ENCODE measurements at regions not wholly inside any gene's neighbourhood (a gene's known extent, or its start where the extent isn't known, plus 50 kb on each side); places are given as distances from the start of the nearest gene placed in this dataset.

GRCh38 chr5:68408345-68408871 is 192.9 kb downstream of the PIK3R1 start:
- DNase-seq: no peak

- DNase-seq: no peak
These were observed 193.7 kb downstream of the PIK3R1 start for GRCh38 chr5:68409259-68409658.

GRCh38 chr5:68411161-68411560 is 195.6 kb downstream of the PIK3R1 start:
- no peak for DNase-seq

GRCh38 chr5:68415177-68416085 is 199.9 kb downstream of the PIK3R1 start:
- DNase-seq: no peak

- DNase-seq: no peak
These were observed 201.2 kb downstream of the PIK3R1 start for GRCh38 chr5:68416714-68417113.

- DNase-seq: no peak
These were observed 202.6 kb downstream of the PIK3R1 start for GRCh38 chr5:68418201-68418600.

GRCh38 chr5:68418680-68419079 is 203.1 kb downstream of the PIK3R1 start:
- no peak for DNase-seq

- no peak for DNase-seq
These were observed 203.6 kb downstream of the PIK3R1 start for GRCh38 chr5:68419081-68419636.

- DNase-seq: no peak
These were observed 204.3 kb downstream of the PIK3R1 start for GRCh38 chr5:68419637-68420452.

- no peak for DNase-seq
These were observed 205.2 kb downstream of the PIK3R1 start for GRCh38 chr5:68420476-68421344.

- DNase-seq: no peak
These were observed 206.1 kb downstream of the PIK3R1 start for GRCh38 chr5:68421485-68422220.

- DNase-seq: no peak
These were observed 207.7 kb downstream of the PIK3R1 start for GRCh38 chr5:68423154-68423811.

GRCh38 chr5:68424799-68425537 is 209.4 kb downstream of the PIK3R1 start:
- DNase-seq: peak in 3 of 6 experiments; percentile 37 to 48 (median 40)

GRCh38 chr5:68426586-68426985 is 211.0 kb downstream of the PIK3R1 start:
- DNase-seq: no peak

GRCh38 chr5:68428231-68428811 is 212.8 kb downstream of the PIK3R1 start:
- DNase-seq: no peak

- DNase-seq: no peak
These were observed 214.0 kb downstream of the PIK3R1 start for GRCh38 chr5:68429510-68429909.

GRCh38 chr5:68430279-68430678 is 214.7 kb downstream of the PIK3R1 start:
- no peak for DNase-seq

- DNase-seq: no peak
These were observed 215.6 kb downstream of the PIK3R1 start for GRCh38 chr5:68431186-68431585.

GRCh38 chr5:68431601-68432337 is 216.2 kb downstream of the PIK3R1 start:
- no peak for DNase-seq
